ENCODE measurements at regions not wholly inside any gene's neighbourhood (a gene's known extent, or its start where the extent isn't known, plus 50 kb on each side); places are given as distances from the start of the nearest gene placed in this dataset.

DNA sequence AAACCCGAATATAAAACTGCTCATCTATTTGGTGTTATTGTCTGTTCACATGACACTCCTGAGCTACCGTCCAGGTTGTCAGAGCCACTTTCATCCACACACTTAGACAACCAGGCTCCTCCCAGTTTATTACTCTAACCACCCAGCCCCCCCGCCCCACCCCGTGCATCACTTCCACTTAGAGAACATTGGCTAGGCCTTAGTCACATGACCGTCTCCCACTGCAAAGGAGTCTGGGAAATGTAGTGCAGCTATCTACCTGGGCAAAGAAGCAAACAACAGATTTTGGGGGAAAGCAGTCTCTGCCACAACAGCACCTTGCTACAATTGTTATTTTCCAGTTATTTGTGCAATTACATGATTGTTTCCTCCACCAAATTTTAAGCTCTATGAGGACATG is 57.6 kb upstream of the RBPJ start:
- Histone ChIP-seq H3K27me3 (ENCODE audit: control insufficient read depth in 4 of 4, insufficient read depth in 4 of 4, low read length in 3 of 4) (no peaks in the 10 kb centered on the region), H3K27ac (ENCODE audit: low read depth in 1 of 2, low read length in 2 of 2) (no peak overlapping the region), H3K36me3 (ENCODE audit: control insufficient read depth in 4 of 4, insufficient read depth in 3 of 4, low read depth in 1 of 4, low read length in 3 of 4) (no peaks in the 10 kb centered on the region), H3K4me3 (ENCODE audit: low read depth in 1 of 3, low read length in 3 of 3) (no peak overlapping the region), H3K9me3 (ENCODE audit: control insufficient read depth in 4 of 4, low read length in 3 of 4) (no peaks in the 10 kb centered on the region), H3K9ac (ENCODE audit: low read depth in 1 of 2, low read length in 2 of 2) (no peak overlapping the region), H3K4me1 (ENCODE audit: control insufficient read depth in 4 of 4, insufficient read depth in 4 of 4, low read length in 3 of 4) (no peaks in the 10 kb centered on the region)
- WGBS = 69% methylated on average over 5 of the region's 5 CpGs
- TF ChIP-seq FOXA1 (IDR thresholded peaks at IDR 0.05) (no peak), TAF1 (conservative IDR thresholded peaks at IDR 0.05) (no peak), RXRA (IDR thresholded peaks at IDR 0.05) (no peak), YY1 (IDR thresholded peaks at IDR 0.05) (no peak), NR2F2 (IDR thresholded peaks at IDR 0.05) (no peak), SP1 (IDR thresholded peaks at IDR 0.05) (no peak), HNF4G (IDR thresholded peaks at IDR 0.05) (no peak), GABPA (IDR thresholded peaks at IDR 0.05 in 1 of 2, conservative IDR thresholded peaks at IDR 0.05 in 1 of 2) (no peak)
- TF ChIP-seq, protein P1, sequence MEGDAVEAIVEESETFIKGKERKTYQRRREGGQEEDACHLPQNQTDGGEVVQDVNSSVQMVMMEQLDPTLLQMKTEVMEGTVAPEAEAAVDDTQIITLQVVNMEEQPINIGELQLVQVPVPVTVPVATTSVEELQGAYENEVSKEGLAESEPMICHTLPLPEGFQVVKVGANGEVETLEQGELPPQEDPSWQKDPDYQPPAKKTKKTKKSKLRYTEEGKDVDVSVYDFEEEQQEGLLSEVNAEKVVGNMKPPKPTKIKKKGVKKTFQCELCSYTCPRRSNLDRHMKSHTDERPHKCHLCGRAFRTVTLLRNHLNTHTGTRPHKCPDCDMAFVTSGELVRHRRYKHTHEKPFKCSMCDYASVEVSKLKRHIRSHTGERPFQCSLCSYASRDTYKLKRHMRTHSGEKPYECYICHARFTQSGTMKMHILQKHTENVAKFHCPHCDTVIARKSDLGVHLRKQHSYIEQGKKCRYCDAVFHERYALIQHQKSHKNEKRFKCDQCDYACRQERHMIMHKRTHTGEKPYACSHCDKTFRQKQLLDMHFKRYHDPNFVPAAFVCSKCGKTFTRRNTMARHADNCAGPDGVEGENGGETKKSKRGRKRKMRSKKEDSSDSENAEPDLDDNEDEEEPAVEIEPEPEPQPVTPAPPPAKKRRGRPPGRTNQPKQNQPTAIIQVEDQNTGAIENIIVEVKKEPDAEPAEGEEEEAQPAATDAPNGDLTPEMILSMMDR (IDR thresholded peaks at IDR 0.05; ENCODE audit: low read depth, low read length, missing input control) = no peak
- DNase-seq (ENCODE audit: low spot score) = no peak

- no peak overlapping the region for H3K9ac ChIP-seq (ENCODE audit: low read depth in 1 of 2, low read length in 2 of 2)
- no peak overlapping the region for H3K27ac ChIP-seq (ENCODE audit: low read depth in 1 of 2, low read length in 2 of 2)
These were observed 56.7 kb upstream of the RBPJ start for GRCh38 chr4:26264109-26264508.

More at GRCh38 chr4:26264109-26264508, 56.7 kb upstream of the RBPJ start:
- Histone ChIP-seq H3K9me3 (ENCODE audit: control insufficient read depth in 4 of 4, low read length in 3 of 4) (no peaks in the 10 kb centered on the region), H3K27me3 (ENCODE audit: control insufficient read depth in 4 of 4, insufficient read depth in 4 of 4, low read length in 3 of 4) (no peaks in the 10 kb centered on the region), H3K4me1 (ENCODE audit: control insufficient read depth in 4 of 4, insufficient read depth in 4 of 4, low read length in 3 of 4) (no peaks in the 10 kb centered on the region), H3K4me3 (ENCODE audit: low read depth in 1 of 3, low read length in 3 of 3) (no peak overlapping the region), H3K36me3 (ENCODE audit: control insufficient read depth in 4 of 4, insufficient read depth in 3 of 4, low read depth in 1 of 4, low read length in 3 of 4) (no peaks in the 10 kb centered on the region)
- TF ChIP-seq HNF4G (IDR thresholded peaks at IDR 0.05) (no peak), RXRA (IDR thresholded peaks at IDR 0.05) (no peak), TAF1 (conservative IDR thresholded peaks at IDR 0.05) (no peak), HNF4A (conservative IDR thresholded peaks at IDR 0.05) (no peak), FOXA2 (IDR thresholded peaks at IDR 0.05) (no peak), YY1 (IDR thresholded peaks at IDR 0.05) (no peak), REST (IDR thresholded peaks at IDR 0.05) (no peak), MAX (IDR thresholded peaks at IDR 0.05) (no peak), EGR1 (IDR thresholded peaks at IDR 0.05; ENCODE audit: low read depth in 2 of 2) (no peak), RAD21 (IDR thresholded peaks at IDR 0.05) (no peak), NR2F2 (IDR thresholded peaks at IDR 0.05) (no peak), GABPA (IDR thresholded peaks at IDR 0.05 in 1 of 2, conservative IDR thresholded peaks at IDR 0.05 in 1 of 2) (no peak), FOXA1 (IDR thresholded peaks at IDR 0.05) (no peak), SP1 (IDR thresholded peaks at IDR 0.05) (no peak), JUND (IDR thresholded peaks at IDR 0.05) (no peak)
- TF ChIP-seq, protein P1 (IDR thresholded peaks at IDR 0.05; ENCODE audit: low read depth, low read length, missing input control) = no peak
- TF ChIP-seq, protein P2, sequence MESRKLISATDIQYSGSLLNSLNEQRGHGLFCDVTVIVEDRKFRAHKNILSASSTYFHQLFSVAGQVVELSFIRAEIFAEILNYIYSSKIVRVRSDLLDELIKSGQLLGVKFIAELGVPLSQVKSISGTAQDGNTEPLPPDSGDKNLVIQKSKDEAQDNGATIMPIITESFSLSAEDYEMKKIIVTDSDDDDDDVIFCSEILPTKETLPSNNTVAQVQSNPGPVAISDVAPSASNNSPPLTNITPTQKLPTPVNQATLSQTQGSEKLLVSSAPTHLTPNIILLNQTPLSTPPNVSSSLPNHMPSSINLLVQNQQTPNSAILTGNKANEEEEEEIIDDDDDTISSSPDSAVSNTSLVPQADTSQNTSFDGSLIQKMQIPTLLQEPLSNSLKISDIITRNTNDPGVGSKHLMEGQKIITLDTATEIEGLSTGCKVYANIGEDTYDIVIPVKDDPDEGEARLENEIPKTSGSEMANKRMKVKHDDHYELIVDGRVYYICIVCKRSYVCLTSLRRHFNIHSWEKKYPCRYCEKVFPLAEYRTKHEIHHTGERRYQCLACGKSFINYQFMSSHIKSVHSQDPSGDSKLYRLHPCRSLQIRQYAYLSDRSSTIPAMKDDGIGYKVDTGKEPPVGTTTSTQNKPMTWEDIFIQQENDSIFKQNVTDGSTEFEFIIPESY (IDR thresholded peaks at IDR 0.05) = no peak
- TF ChIP-seq, protein P3, sequence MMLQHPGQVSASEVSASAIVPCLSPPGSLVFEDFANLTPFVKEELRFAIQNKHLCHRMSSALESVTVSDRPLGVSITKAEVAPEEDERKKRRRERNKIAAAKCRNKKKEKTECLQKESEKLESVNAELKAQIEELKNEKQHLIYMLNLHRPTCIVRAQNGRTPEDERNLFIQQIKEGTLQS (IDR thresholded peaks at IDR 0.05) = no peak
- WGBS = 98% methylated on average over 5 of the region's 5 CpGs
- no peak for DNase-seq (ENCODE audit: low spot score)

Measured in liver (tissue), 8 donors.